Transverse colon (tissue), 4 donors: ENCODE measurements at regions not wholly inside any gene's neighbourhood (a gene's known extent, or its start where the extent isn't known, plus 50 kb on each side); places are given as distances from the start of the nearest gene placed in this dataset.
"Not testable (repeated sequence)": the region's sequence is repeated elsewhere in the genome, so short reads cannot be mapped to it uniquely, and the experiment has no call there.

Experiments
- DNase-seq: peaks from one replicate; pipeline ENCODE4 v3.0.0-alpha.2; 2019
- H3K27ac ChIP-seq, 4 donors: fragments of 200-600 bp; sonication (generic); 2 replicates each; pipeline ENCODE4 v1.5.1; 2016 to 2018; ENCODE audit warnings: inconsistent platforms in 4 of 4
- H3K27me3 ChIP-seq: fragments of 200-600 bp; sonication (generic); 2 replicates; pipeline ENCODE4 v1.5.1; 2017; ENCODE audit warnings: inconsistent platforms
- H3K36me3 ChIP-seq, 4 donors: fragments of 200-600 bp; sonication (generic); 2 replicates each; pipeline ENCODE4 v1.5.1; 2017 to 2019; ENCODE audit warnings: inconsistent platforms in 4 of 4
- H3K4me1 ChIP-seq, 4 donors: fragments of 200-600 bp; sonication (generic); 2 replicates each; pipeline ENCODE4 v1.5.1; 2017 to 2020; ENCODE audit warnings: inconsistent platforms in 4 of 4
- H3K4me3 ChIP-seq, 4 donors: fragments of 200-600 bp; sonication (generic); 1 replicate in 1 of 4; 2 replicates in 3 of 4; pipeline versions ENCODE4 v1.5.1 to v1.6.1; 2017 to 2019; ENCODE audit warnings: inconsistent platforms in 4 of 4
- H3K9me3 ChIP-seq, 2 donors: fragments of 200-600 bp; sonication (generic); 2 replicates each; pipeline ENCODE4 v1.5.1; 2017 to 2019; ENCODE audit warnings: inconsistent platforms in 2 of 2
- CTCF ChIP-seq, 5 experiments: fragments of 200-600 bp in 3 of 5; fragments of 450-650 bp in 2 of 5; sonication (generic) in 3 of 5; IDR thresholded peaks; 1 replicate in 2 of 5; 2 replicates in 3 of 5; pipeline ENCODE4 v1.5.1; 2016 to 2017; ENCODE audit warnings: antibody characterized with exemption in 5 of 5, inconsistent platforms in 3 of 5, mild to moderate bottlenecking in 2 of 5, moderate library complexity in 1 of 5
- EP300 ChIP-seq: sonication (generic); formaldehyde crosslinking; IDR thresholded peaks from one replicate; pipeline ENCODE4 v1.6.1; 2017; ENCODE audit warnings: antibody characterized with exemption, low read depth
- POLR2A ChIP-seq: fragments of 450-650 bp; IDR thresholded peaks from one replicate; pipeline ENCODE4 v1.6.1; 2016; ENCODE audit warnings: antibody characterized with exemption, mild to moderate bottlenecking, moderate library complexity
- POLR2AphosphoS5 ChIP-seq, 3 donors: sonication (generic); formaldehyde crosslinking; IDR thresholded peaks; one replicate each; pipeline ENCODE4 v1.6.1; 2016; ENCODE audit warnings: antibody characterized with exemption in 3 of 3
- WGBS, 2 donors: methylation state at CpG; one replicate each; pipeline ENCODE4 v1.1.5; 2018; ENCODE audit warnings: low coverage in 1 of 2; 5-methylcytosine and 5-hydroxymethylcytosine counted together
- in situ Hi-C, 4 donors: fragments of 200-750 bp; cut with MboI; loops; one replicate each; pipeline versions ENCODE4 v1.15.0 to v1.15.1; 2017; ENCODE audit warnings: low sequenced_read_pairs in 3 of 4, low pct_ligation_motif_present in 1 of 4, low pct_unique_long_range_greater_than_20kb in 1 of 4
- intact Hi-C: fragments of 100-400 bp; cut with DNase I; formaldehyde crosslinking; loops from one replicate; pipeline ENCODE4 v1.15.1; 2023; ENCODE audit warnings: low total_unique reads

GRCh38 chr12:9332564-9332963 is 124.4 kb upstream of the PZP start:
- Histone ChIP-seq H3K36me3 (no peaks in the 10 kb centered on the region), H3K27me3 (no peaks in the 10 kb centered on the region), H3K4me1 (no peaks in the 10 kb centered on the region), H3K4me3 (no peak overlapping the region), H3K27ac (no peak overlapping the region), H3K9me3 (no peaks in the 10 kb centered on the region)
- in situ Hi-C loops: loop anchor here in 3 of 4 donors (10.0 to 25.0 kb wide), 5 partner anchors 155 to 380 kb away; partner anchors contain the start of gene KLRB1 (in 1 of the 3)
- TF ChIP-seq EP300: no peak
- TF ChIP-seq POLR2AphosphoS5 (IDR thresholded peaks at IDR 0.05): no peak
- no peak for TF ChIP-seq CTCF (IDR thresholded peaks at IDR 0.05)
- no peak for TF ChIP-seq POLR2A
- intact Hi-C loops: no loop called here
- 77% methylated on average over 4 of the region's 4 CpGs; no CpG with 5 or more reads in 1 of the 2 donors for WGBS, 2 donors
- DNase-seq: no peak

- DNase-seq: peak; percentile 76
- H3K36me3 ChIP-seq: no peaks in the 10 kb centered on the region
- WGBS, 2 donors: 7% methylated on average over 5 of the region's 5 CpGs; no CpG with 5 or more reads in 1 of the 2 donors
Measured at GRCh38 chr12:9331218-9331626, 123.0 kb upstream of the PZP start.

GRCh38 chr12:9329019-9329418 is 120.8 kb upstream of the PZP start:
- Histone ChIP-seq H3K36me3 (no peaks in the 10 kb centered on the region), H3K4me3 (no peak overlapping the region), H3K4me1 (no peaks in the 10 kb centered on the region), H3K9me3 (no peaks in the 10 kb centered on the region), H3K27me3 (no peaks in the 10 kb centered on the region), H3K27ac (no peak overlapping the region)
- intact Hi-C loops (no loop called here), in situ Hi-C loops (loop anchor here in 3 of 4 donors (25.0 kb wide), 4 partner anchors 158 to 383 kb away; partner anchors contain the start of gene KLRB1 (in 1 of the 3))
- DNase-seq: no peak
- WGBS, 2 donors: 95 to 96% methylated on average over 3 to 5 of the region's 5 CpGs
- TF ChIP-seq POLR2A (no peak), EP300 (no peak)

More at GRCh38 chr12:9331218-9331626, 123.0 kb upstream of the PZP start:
- Histone ChIP-seq H3K9me3 (no peaks in the 10 kb centered on the region), H3K4me1 (no peaks in the 10 kb centered on the region), H3K27ac (no peak overlapping the region), H3K4me3 (no peak overlapping the region), H3K27me3 (no peaks in the 10 kb centered on the region)
- intact Hi-C loops (no loop called here), in situ Hi-C loops (loop anchor here in 3 of 4 donors (10.0 to 25.0 kb wide), 5 partner anchors 156 to 381 kb away; partner anchors contain the start of gene KLRB1 (in 1 of the 3))
- peak; percentile 84 to 97 (median 96) for TF ChIP-seq CTCF (IDR thresholded peaks at IDR 0.05)
- TF ChIP-seq POLR2A: no peak

- Histone ChIP-seq H3K9me3 (no peaks in the 10 kb centered on the region), H3K27me3 (no peaks in the 10 kb centered on the region), H3K4me3 (no peak overlapping the region), H3K4me1 (no peaks in the 10 kb centered on the region), H3K36me3 (no peaks in the 10 kb centered on the region), H3K27ac (no peak overlapping the region)
- 75% methylated on average over 2 of the region's 2 CpGs; no CpG with 5 or more reads in 1 of the 2 donors for WGBS, 2 donors
- TF ChIP-seq CTCF (IDR thresholded peaks at IDR 0.05) (no peak), POLR2AphosphoS5 (IDR thresholded peaks at IDR 0.05) (no peak), POLR2A (no peak), EP300 (no peak)
- in situ Hi-C loops: loop anchor here in 3 of 4 donors (25.0 kb wide), 4 partner anchors 159 to 384 kb away; partner anchors contain the start of gene KLRB1 (in 1 of the 3)
- intact Hi-C loops: no loop called here
- no peak for DNase-seq
Measured at GRCh38 chr12:9328065-9328464, 119.9 kb upstream of the PZP start.

GRCh38 chr12:9327320-9327719 is 119.1 kb upstream of the PZP start:
- no peaks in the 10 kb centered on the region for H3K4me1 ChIP-seq
- H3K4me3 ChIP-seq: no peak overlapping the region
- no peaks in the 10 kb centered on the region for H3K36me3 ChIP-seq
- H3K9me3 ChIP-seq: no peaks in the 10 kb centered on the region
- H3K27ac ChIP-seq: no peak overlapping the region
- 65 to 80% methylated on average over 2 to 5 of the region's 5 CpGs for WGBS, 2 donors
- intact Hi-C loops (no loop called here), in situ Hi-C loops (loop anchor here in 3 of 4 donors (25.0 kb wide), 4 partner anchors 160 to 385 kb away; partner anchors contain the start of gene KLRB1 (in 1 of the 3))
- DNase-seq: no peak
- no peaks in the 10 kb centered on the region for H3K27me3 ChIP-seq
- TF ChIP-seq CTCF (IDR thresholded peaks at IDR 0.05) (no peak), POLR2A (no peak), EP300 (no peak)

GRCh38 chr12:9326849-9327248 is 118.7 kb upstream of the PZP start:
- H3K4me3 ChIP-seq, intact Hi-C loops, H3K9me3 ChIP-seq, H3K27me3 ChIP-seq, H3K36me3 ChIP-seq, DNase-seq, H3K4me1 ChIP-seq, H3K27ac ChIP-seq: not testable (repeated sequence)
- WGBS, 2 donors: 94 to 95% methylated on average over 9 to 14 of the region's 14 CpGs
- in situ Hi-C loops: loop anchor here in 3 of 4 donors (25.0 kb wide), 4 partner anchors 160 to 385 kb away; partner anchors contain the start of gene KLRB1 (in 1 of the 3)
